Ovary (tissue), 3 donors: ENCODE measurements at regions not wholly inside any gene's neighbourhood (a gene's known extent, or its start where the extent isn't known, plus 50 kb on each side); places are given as distances from the start of the nearest gene placed in this dataset.

ENCODE experiments used
- EP300 ChIP-seq: sonication (generic); formaldehyde crosslinking; IDR thresholded peaks from one replicate; pipeline ENCODE4 v1.6.1; 2017; ENCODE audit warnings: antibody characterized with exemption
- POLR2A ChIP-seq: fragments of 450-650 bp; IDR thresholded peaks from one replicate; pipeline ENCODE4 v1.6.1; 2017; ENCODE audit warnings: antibody characterized with exemption, mild to moderate bottlenecking, moderate library complexity
- TF ChIP-seq, protein P1 (sequence below), 3 donors: fragments of 450-650 bp in 2 of 3; fragments of 200-600 bp in 1 of 3; IDR thresholded peaks; one replicate each; pipeline versions ENCODE4 v1.5.1 to v1.8.0; 2016 to 2022; ENCODE audit warnings: antibody characterized with exemption in 3 of 3, mild to moderate bottlenecking in 1 of 3
- donor health status: DM: no; HTN: no; CAD: no.

- TF ChIP-seq, protein P1, sequence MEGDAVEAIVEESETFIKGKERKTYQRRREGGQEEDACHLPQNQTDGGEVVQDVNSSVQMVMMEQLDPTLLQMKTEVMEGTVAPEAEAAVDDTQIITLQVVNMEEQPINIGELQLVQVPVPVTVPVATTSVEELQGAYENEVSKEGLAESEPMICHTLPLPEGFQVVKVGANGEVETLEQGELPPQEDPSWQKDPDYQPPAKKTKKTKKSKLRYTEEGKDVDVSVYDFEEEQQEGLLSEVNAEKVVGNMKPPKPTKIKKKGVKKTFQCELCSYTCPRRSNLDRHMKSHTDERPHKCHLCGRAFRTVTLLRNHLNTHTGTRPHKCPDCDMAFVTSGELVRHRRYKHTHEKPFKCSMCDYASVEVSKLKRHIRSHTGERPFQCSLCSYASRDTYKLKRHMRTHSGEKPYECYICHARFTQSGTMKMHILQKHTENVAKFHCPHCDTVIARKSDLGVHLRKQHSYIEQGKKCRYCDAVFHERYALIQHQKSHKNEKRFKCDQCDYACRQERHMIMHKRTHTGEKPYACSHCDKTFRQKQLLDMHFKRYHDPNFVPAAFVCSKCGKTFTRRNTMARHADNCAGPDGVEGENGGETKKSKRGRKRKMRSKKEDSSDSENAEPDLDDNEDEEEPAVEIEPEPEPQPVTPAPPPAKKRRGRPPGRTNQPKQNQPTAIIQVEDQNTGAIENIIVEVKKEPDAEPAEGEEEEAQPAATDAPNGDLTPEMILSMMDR (IDR thresholded peaks at IDR 0.05) = no peak
- TF ChIP-seq POLR2A (no peak), EP300 (no peak)
Observed at GRCh38 chr12:113709456-113709855, 237.8 kb upstream of the LHX5 start.
